ENCODE measurements at regions not wholly inside any gene's neighbourhood (a gene's known extent, or its start where the extent isn't known, plus 50 kb on each side); places are given as distances from the start of the nearest gene placed in this dataset.

DNA sequence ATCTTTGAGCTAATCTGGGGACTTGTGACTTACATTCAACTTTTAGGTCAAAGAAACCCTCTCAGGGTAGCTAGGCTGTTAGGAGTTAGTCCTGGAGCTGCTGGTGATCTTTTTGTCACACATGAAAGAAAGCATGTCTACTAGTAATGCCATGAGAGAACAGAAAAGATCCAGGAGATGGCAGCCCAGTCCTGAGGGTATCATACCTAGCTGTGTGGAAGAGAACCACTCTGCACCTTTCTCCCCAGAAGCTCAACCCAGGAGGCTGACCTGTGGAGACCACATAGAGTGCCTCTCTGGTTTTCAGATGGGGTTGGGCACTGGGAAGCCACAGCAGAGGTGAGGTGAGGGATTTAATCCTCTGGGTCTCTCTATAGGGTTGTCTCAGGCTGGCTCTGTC lies 460.2 kb upstream of the UBE2E3 start:
- no peaks in the 10 kb centered on the region for H3K27me3 ChIP-seq (ENCODE audit: control insufficient read depth, insufficient read depth, low read length)
- H3K4me3 ChIP-seq (ENCODE audit: low read length): no peak overlapping the region
- Mint-ChIP-seq H3K27ac (no peak overlapping the region), H3K4me3 (no peak overlapping the region), H3K27me3 (ENCODE audit: low read depth in 2 of 2) (no peaks in the 10 kb centered on the region), H3K4me1 (no peaks in the 10 kb centered on the region), H3K36me3 (no peaks in the 10 kb centered on the region), H3K9me3 (peaks cover 3 to 4% of the 10 kb centered on the region in 2 donors)
- no peak for ATAC-seq
- H3K27ac ChIP-seq (ENCODE audit: low read length): no peak overlapping the region
- H3K9me3 ChIP-seq (ENCODE audit: control insufficient read depth, insufficient read depth, low read length): no peaks in the 10 kb centered on the region
- H3K4me1 ChIP-seq (ENCODE audit: control insufficient read depth, insufficient read depth, low read length): no peaks in the 10 kb centered on the region
- no peak for DNase-seq
- TF ChIP-seq, protein P1, sequence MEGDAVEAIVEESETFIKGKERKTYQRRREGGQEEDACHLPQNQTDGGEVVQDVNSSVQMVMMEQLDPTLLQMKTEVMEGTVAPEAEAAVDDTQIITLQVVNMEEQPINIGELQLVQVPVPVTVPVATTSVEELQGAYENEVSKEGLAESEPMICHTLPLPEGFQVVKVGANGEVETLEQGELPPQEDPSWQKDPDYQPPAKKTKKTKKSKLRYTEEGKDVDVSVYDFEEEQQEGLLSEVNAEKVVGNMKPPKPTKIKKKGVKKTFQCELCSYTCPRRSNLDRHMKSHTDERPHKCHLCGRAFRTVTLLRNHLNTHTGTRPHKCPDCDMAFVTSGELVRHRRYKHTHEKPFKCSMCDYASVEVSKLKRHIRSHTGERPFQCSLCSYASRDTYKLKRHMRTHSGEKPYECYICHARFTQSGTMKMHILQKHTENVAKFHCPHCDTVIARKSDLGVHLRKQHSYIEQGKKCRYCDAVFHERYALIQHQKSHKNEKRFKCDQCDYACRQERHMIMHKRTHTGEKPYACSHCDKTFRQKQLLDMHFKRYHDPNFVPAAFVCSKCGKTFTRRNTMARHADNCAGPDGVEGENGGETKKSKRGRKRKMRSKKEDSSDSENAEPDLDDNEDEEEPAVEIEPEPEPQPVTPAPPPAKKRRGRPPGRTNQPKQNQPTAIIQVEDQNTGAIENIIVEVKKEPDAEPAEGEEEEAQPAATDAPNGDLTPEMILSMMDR (IDR thresholded peaks at IDR 0.05): no peak
- H3K36me3 ChIP-seq (ENCODE audit: control insufficient read depth, insufficient read depth, low read length): no peaks in the 10 kb centered on the region
- intact Hi-C loops (cut with micrococcal nuclease): no loop called here

DNA sequence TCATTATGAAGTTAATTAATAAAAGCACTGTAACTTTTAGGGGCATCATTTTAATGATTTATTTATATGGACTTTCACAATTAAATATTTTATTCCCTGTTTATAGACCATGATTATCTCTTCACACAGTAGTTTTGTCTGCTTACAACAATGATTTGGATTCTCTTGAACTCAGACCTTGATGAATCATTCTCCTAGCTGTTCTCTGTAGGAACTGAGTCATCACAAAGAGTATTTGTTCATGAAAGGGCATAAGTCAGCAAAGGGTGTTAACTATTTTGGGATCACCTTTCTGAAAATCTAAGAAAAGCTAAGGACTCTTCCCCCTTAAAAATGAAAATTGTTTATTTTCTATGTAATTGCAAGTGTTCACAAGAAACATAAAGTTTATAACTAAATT lies 461.1 kb upstream of the UBE2E3 start:
- Mint-ChIP-seq H3K36me3 (no peaks in the 10 kb centered on the region), H3K27ac (no peak overlapping the region), H3K27me3 (ENCODE audit: low read depth in 2 of 2) (no peaks in the 10 kb centered on the region), H3K4me1 (no peaks in the 10 kb centered on the region), H3K4me3 (no peak overlapping the region), H3K9me3 (peaks cover 0 to 2% of the 10 kb centered on the region in 2 donors)
- no peaks in the 10 kb centered on the region for H3K36me3 ChIP-seq (ENCODE audit: control insufficient read depth, insufficient read depth, low read length)
- ATAC-seq (no peak), DNase-seq (no peak)
- TF ChIP-seq, protein P1 (IDR thresholded peaks at IDR 0.05): no peak
- no peak overlapping the region for H3K4me3 ChIP-seq (ENCODE audit: low read length)
- H3K27ac ChIP-seq (ENCODE audit: low read length): no peak overlapping the region
- H3K9me3 ChIP-seq (ENCODE audit: control insufficient read depth, insufficient read depth, low read length): no peaks in the 10 kb centered on the region
- H3K4me1 ChIP-seq (ENCODE audit: control insufficient read depth, insufficient read depth, low read length): no peaks in the 10 kb centered on the region
- no peaks in the 10 kb centered on the region for H3K27me3 ChIP-seq (ENCODE audit: control insufficient read depth, insufficient read depth, low read length)
- intact Hi-C loops (cut with micrococcal nuclease): no loop called here

DNA sequence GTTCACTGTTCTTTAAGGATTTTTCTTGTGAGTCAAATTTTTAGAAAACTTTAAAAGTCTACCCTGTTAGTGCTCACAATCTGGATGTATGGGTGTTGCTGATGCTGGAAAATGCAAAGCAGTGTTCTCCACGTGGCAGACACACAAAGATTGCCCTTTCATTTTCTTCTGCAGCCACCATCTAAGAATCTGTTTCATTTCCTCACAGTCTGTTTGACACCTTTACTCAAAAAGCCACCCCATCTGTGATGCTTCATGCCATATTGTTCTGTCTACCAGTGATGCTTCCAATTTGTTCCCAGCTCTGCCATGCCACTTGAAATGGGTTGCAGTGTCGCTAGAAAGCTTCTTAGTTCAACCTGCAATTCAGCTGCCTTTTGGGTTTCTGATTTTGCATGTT lies 464.2 kb upstream of the UBE2E3 start:
- no peaks in the 10 kb centered on the region for H3K27me3 Mint-ChIP-seq (ENCODE audit: low read depth in 2 of 2)
- Histone ChIP-seq H3K4me1 (ENCODE audit: control insufficient read depth, insufficient read depth, low read length) (no peaks in the 10 kb centered on the region), H3K4me3 (ENCODE audit: low read length) (no peak overlapping the region), H3K27me3 (ENCODE audit: control insufficient read depth, insufficient read depth, low read length) (no peaks in the 10 kb centered on the region), H3K36me3 (ENCODE audit: control insufficient read depth, insufficient read depth, low read length) (no peaks in the 10 kb centered on the region), H3K27ac (ENCODE audit: low read length) (no peak overlapping the region), H3K9me3 (ENCODE audit: control insufficient read depth, insufficient read depth, low read length) (no peaks in the 10 kb centered on the region)
- no peaks in the 10 kb centered on the region for H3K4me1 Mint-ChIP-seq
- DNase-seq (no peak), ATAC-seq (no peak)
- intact Hi-C loops (cut with micrococcal nuclease): no loop called here
- TF ChIP-seq, protein P1 (IDR thresholded peaks at IDR 0.05): no peak
- WGBS (ENCODE audit: insufficient coverage): 69% methylated on average over 2 of the region's 2 CpGs
- no peak overlapping the region for H3K27ac Mint-ChIP-seq
- H3K9me3 Mint-ChIP-seq: peaks cover 0 to 2% of the 10 kb centered on the region in 2 donors
- no peak overlapping the region for H3K4me3 Mint-ChIP-seq
- no peaks in the 10 kb centered on the region for H3K36me3 Mint-ChIP-seq

DNA sequence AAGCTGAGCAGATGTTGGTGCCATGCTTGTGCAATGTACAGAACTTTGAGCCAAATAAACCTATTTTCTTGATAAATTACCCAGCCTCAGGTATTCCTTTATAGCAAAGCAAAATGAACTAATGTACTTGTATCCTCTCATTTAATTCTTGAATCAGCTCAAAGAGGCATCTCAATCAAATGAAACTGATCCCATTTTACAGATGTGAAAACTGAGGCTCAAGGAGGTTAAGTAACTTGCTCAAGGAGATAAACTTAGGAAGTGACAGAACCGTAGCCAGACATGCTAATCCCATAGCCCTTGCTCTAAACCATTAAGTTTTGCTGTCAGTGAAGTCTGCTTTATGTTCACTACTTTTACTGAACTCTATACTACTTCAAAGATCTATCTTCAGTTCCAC lies 467.0 kb upstream of the UBE2E3 start:
- ATAC-seq (no peak), DNase-seq (no peak)
- Mint-ChIP-seq H3K27me3 (ENCODE audit: low read depth in 2 of 2) (no peaks in the 10 kb centered on the region), H3K4me3 (no peak overlapping the region), H3K4me1 (no peaks in the 10 kb centered on the region), H3K27ac (no peak overlapping the region), H3K36me3 (no peaks in the 10 kb centered on the region), H3K9me3 (no peaks in the 10 kb centered on the region)
- Histone ChIP-seq H3K9me3 (ENCODE audit: control insufficient read depth, insufficient read depth, low read length) (no peaks in the 10 kb centered on the region), H3K4me1 (ENCODE audit: control insufficient read depth, insufficient read depth, low read length) (no peaks in the 10 kb centered on the region), H3K27me3 (ENCODE audit: control insufficient read depth, insufficient read depth, low read length) (no peaks in the 10 kb centered on the region), H3K36me3 (ENCODE audit: control insufficient read depth, insufficient read depth, low read length) (no peaks in the 10 kb centered on the region), H3K4me3 (ENCODE audit: low read length) (no peak overlapping the region), H3K27ac (ENCODE audit: low read length) (no peak overlapping the region)
- WGBS (ENCODE audit: insufficient coverage): 82% methylated on average over 1 of the region's 1 CpG
- intact Hi-C loops (cut with micrococcal nuclease): no loop called here
- TF ChIP-seq, protein P1 (IDR thresholded peaks at IDR 0.05): no peak

Measured in natural killer cell (primary cell).